ENCODE measurements at regions not wholly inside any gene's neighbourhood (a gene's known extent, or its start where the extent isn't known, plus 50 kb on each side); places are given as distances from the start of the nearest gene placed in this dataset.

GRCh38 chr11:13880634-13881033 is 81.9 kb upstream of the SPON1 start:
- no peak overlapping the region for H3K4me3 Mint-ChIP-seq
- intact Hi-C loops (cut with micrococcal nuclease) = no loop called here
- TF ChIP-seq, protein P1, sequence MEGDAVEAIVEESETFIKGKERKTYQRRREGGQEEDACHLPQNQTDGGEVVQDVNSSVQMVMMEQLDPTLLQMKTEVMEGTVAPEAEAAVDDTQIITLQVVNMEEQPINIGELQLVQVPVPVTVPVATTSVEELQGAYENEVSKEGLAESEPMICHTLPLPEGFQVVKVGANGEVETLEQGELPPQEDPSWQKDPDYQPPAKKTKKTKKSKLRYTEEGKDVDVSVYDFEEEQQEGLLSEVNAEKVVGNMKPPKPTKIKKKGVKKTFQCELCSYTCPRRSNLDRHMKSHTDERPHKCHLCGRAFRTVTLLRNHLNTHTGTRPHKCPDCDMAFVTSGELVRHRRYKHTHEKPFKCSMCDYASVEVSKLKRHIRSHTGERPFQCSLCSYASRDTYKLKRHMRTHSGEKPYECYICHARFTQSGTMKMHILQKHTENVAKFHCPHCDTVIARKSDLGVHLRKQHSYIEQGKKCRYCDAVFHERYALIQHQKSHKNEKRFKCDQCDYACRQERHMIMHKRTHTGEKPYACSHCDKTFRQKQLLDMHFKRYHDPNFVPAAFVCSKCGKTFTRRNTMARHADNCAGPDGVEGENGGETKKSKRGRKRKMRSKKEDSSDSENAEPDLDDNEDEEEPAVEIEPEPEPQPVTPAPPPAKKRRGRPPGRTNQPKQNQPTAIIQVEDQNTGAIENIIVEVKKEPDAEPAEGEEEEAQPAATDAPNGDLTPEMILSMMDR (IDR thresholded peaks at IDR 0.05) = no peak
- H3K27me3 Mint-ChIP-seq (ENCODE audit: low read depth in 3 of 3) = peaks cover 0 to 2% (median 0%) of the 10 kb centered on the region in 3 donors
- H3K36me3 Mint-ChIP-seq = no peaks in the 10 kb centered on the region
- WGBS (ENCODE audit: insufficient coverage) = no CpG with 5 or more reads among the region's 2 CpGs
- no peaks in the 10 kb centered on the region for H3K27me3 ChIP-seq (ENCODE audit: control insufficient read depth in 2 of 2, insufficient read depth in 2 of 2, low read length in 2 of 2)
- H3K27ac Mint-ChIP-seq = no peak overlapping the region
- H4K20me1 ChIP-seq (ENCODE audit: insufficient read depth, low read length) = no peaks in the 10 kb centered on the region
- H3K4me1 ChIP-seq (ENCODE audit: control insufficient read depth in 1 of 2, insufficient read depth in 2 of 2, low read length in 2 of 2) = no peaks in the 10 kb centered on the region
- peaks cover 0 to 1% (median 0%) of the 10 kb centered on the region in 7 donors for H3K9me3 Mint-ChIP-seq
- no peak overlapping the region for H3K9ac ChIP-seq (ENCODE audit: insufficient read depth, low read length, poor library complexity, severe bottlenecking)
- no peak overlapping the region for H3K4me2 ChIP-seq (replicated peaks; ENCODE audit: extremely low read depth, low read length, poor library complexity, severe bottlenecking)
- no peaks in the 10 kb centered on the region for H3K79me2 ChIP-seq (ENCODE audit: insufficient read depth, low read length)
- DNase-seq = no peak
- no peaks in the 10 kb centered on the region for H3K4me1 Mint-ChIP-seq
- no peak overlapping the region for H3K4me3 ChIP-seq (replicated peaks in 1 of 3; ENCODE audit: low read depth in 2 of 3, low read length in 3 of 3)
- H3K27ac ChIP-seq (ENCODE audit: low read depth in 1 of 2, low read length in 2 of 2) = no peak overlapping the region
- no peak overlapping the region for H2AFZ ChIP-seq (ENCODE audit: insufficient read depth, low read depth, low read length, poor library complexity, severe bottlenecking)
- no peaks in the 10 kb centered on the region for H3K9me3 ChIP-seq (replicated peaks in 1 of 2; ENCODE audit: control insufficient read depth in 1 of 2, insufficient read depth in 1 of 2, low read length in 2 of 2)
- H3K36me3 ChIP-seq (replicated peaks in 1 of 2; ENCODE audit: control insufficient read depth in 1 of 2, insufficient read depth in 2 of 2, low read length in 2 of 2) = no peaks in the 10 kb centered on the region

- Histone ChIP-seq H3K4me1 (ENCODE audit: control insufficient read depth in 1 of 2, insufficient read depth in 2 of 2, low read length in 2 of 2) (no peaks in the 10 kb centered on the region), H3K4me2 (replicated peaks; ENCODE audit: extremely low read depth, low read length, poor library complexity, severe bottlenecking) (no peak overlapping the region), H3K9me3 (replicated peaks in 1 of 2; ENCODE audit: control insufficient read depth in 1 of 2, insufficient read depth in 1 of 2, low read length in 2 of 2) (no peaks in the 10 kb centered on the region), H3K4me3 (replicated peaks in 1 of 3; ENCODE audit: low read depth in 2 of 3, low read length in 3 of 3) (no peak overlapping the region), H3K9ac (ENCODE audit: insufficient read depth, low read length, poor library complexity, severe bottlenecking) (no peak overlapping the region), H3K36me3 (replicated peaks in 1 of 2; ENCODE audit: control insufficient read depth in 1 of 2, insufficient read depth in 2 of 2, low read length in 2 of 2) (no peaks in the 10 kb centered on the region), H4K20me1 (ENCODE audit: insufficient read depth, low read length) (no peaks in the 10 kb centered on the region), H3K27me3 (ENCODE audit: control insufficient read depth in 2 of 2, insufficient read depth in 2 of 2, low read length in 2 of 2) (no peaks in the 10 kb centered on the region), H3K27ac (ENCODE audit: low read depth in 1 of 2, low read length in 2 of 2) (no peak overlapping the region), H3K79me2 (ENCODE audit: insufficient read depth, low read length) (no peaks in the 10 kb centered on the region), H2AFZ (ENCODE audit: insufficient read depth, low read depth, low read length, poor library complexity, severe bottlenecking) (no peak overlapping the region)
- H3K4me1 Mint-ChIP-seq = no peaks in the 10 kb centered on the region
- WGBS (ENCODE audit: insufficient coverage) = 98% methylated on average over 10 of the region's 10 CpGs
- H3K4me3 Mint-ChIP-seq = no peak overlapping the region
- peaks cover 0 to 1% (median 0%) of the 10 kb centered on the region in 7 donors for H3K9me3 Mint-ChIP-seq
- no peaks in the 10 kb centered on the region for H3K36me3 Mint-ChIP-seq
- H3K27ac Mint-ChIP-seq = no peak overlapping the region
- TF ChIP-seq, protein P1 (IDR thresholded peaks at IDR 0.05) = no peak
- intact Hi-C loops (cut with micrococcal nuclease) = no loop called here
- H3K27me3 Mint-ChIP-seq (ENCODE audit: low read depth in 3 of 3) = peaks cover 0 to 2% (median 0%) of the 10 kb centered on the region in 3 donors
- DNase-seq = no peak
Observed at GRCh38 chr11:13881226-13881905, 81.2 kb upstream of the SPON1 start.

Data from CD14-positive monocyte (primary cell).